Activated naive CD4-positive, alpha-beta T cell treated with anti-CD3 and anti-CD28 coated beads, Interleukin-2, amount 50 U/mL, for 16 hours (primary cell): ENCODE measurements at regions not wholly inside any gene's neighbourhood (a gene's known extent, or its start where the extent isn't known, plus 50 kb on each side); places are given as distances from the start of the nearest gene placed in this dataset.

Experiments used
- DNase-seq: peaks from one replicate; pipeline ENCODE4 v3.0.0-alpha.2; 2020

GRCh38 chr3:152780553-152780952, 54.4 kb upstream of the P2RY1 start:
- no peak for DNase-seq

GRCh38 chr3:152785051-152785450, 49.9 kb upstream of the P2RY1 start:
- no peak for DNase-seq
